MG63 (cell line): ENCODE measurements at regions not wholly inside any gene's neighbourhood (a gene's known extent, or its start where the extent isn't known, plus 50 kb on each side); places are given as distances from the start of the nearest gene placed in this dataset.
"Not testable (repeated sequence)": the region's sequence is repeated elsewhere in the genome, so short reads cannot be mapped to it uniquely, and the experiment has no call there.

Experiments used
- DNase-seq: peaks from one replicate; pipeline ENCODE4 v3.0.0-alpha.2; 2020
- H3K27me3 ChIP-seq: fragments of 250-450 bp; sonication (Bioruptor Pico); 2 replicates; pipeline ENCODE4 v1.5.1; 2020; ENCODE audit warnings: mild to moderate bottlenecking, moderate library complexity
- H3K36me3 ChIP-seq: fragments of 250-450 bp; sonication (Bioruptor Pico); 2 replicates; pipeline ENCODE4 v1.5.1; 2020; ENCODE audit warnings: mild to moderate bottlenecking, moderate library complexity
- H3K4me3 ChIP-seq: fragments of 250-450 bp; sonication (Bioruptor Pico); 2 replicates; pipeline ENCODE4 v1.5.1; 2020; ENCODE audit warnings: mild to moderate bottlenecking, moderate library complexity
- H3K9me3 ChIP-seq: fragments of 250-450 bp; sonication (Bioruptor Pico); 2 replicates; pipeline ENCODE4 v1.5.1; 2020; ENCODE audit warnings: mild to moderate bottlenecking, moderate library complexity

GRCh38 chr15:56792211-56792610 is 58.9 kb upstream of the ZNF280D start:
- DNase-seq: no peak
- no peaks in the 10 kb centered on the region for H3K27me3 ChIP-seq
- no peak overlapping the region for H3K4me3 ChIP-seq
- H3K36me3 ChIP-seq: no peaks in the 10 kb centered on the region
- peaks cover 8% of the 10 kb centered on the region; the same call in 1 of the 2 replicates for H3K9me3 ChIP-seq

- not testable (repeated sequence) for DNase-seq, H3K36me3 ChIP-seq, H3K9me3 ChIP-seq
Observed at GRCh38 chr15:56791521-56791920, 58.2 kb upstream of the ZNF280D start.

DNA sequence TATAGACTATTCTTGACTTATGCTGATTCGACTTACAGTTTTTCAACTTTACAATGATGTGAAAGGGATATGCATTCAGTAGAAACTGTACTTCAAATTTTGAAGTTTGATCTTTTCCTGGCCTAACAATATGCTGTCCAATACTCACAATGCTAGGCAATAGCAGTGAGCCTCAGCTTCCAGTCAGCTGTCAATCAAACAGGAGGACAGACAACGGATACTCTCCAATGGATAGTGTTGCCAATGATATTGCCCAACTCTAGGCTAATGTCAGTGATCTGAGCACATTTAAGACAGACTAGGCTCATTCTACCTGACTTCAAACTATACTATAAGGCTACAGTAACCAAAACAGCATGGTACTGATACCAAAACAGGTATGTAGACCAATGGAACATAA is 55.0 kb upstream of the ZNF280D start:
- DNase-seq: no peak
- H3K36me3 ChIP-seq: no peaks in the 10 kb centered on the region
- H3K27me3 ChIP-seq: no peaks in the 10 kb centered on the region
- peaks cover 8% of the 10 kb centered on the region; the same call in 1 of the 2 replicates for H3K9me3 ChIP-seq
- H3K4me3 ChIP-seq: no peak overlapping the region

More at GRCh38 chr15:56791521-56791920, 58.2 kb upstream of the ZNF280D start:
- H3K27me3 ChIP-seq, H3K4me3 ChIP-seq: not testable (repeated sequence)

DNA sequence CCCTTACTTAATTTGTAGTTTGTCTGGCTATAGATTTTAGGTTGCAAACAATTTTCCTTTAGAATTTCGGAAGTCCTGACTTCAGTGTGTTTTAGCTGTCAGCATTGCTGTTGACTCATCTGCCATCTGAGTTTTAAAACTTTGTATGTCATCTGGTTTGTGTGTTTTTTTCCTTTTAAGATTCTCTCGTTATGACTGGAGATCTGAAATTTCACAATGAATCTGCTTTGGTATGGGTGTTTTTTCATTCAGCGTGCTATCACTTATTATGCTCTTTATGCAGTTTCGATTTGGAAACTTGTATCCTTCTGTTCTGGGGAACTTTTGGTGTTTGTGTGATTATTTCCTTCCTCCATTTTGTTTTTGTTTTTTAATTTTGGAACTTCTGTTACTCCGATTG is 53.7 kb upstream of the ZNF280D start:
- Histone ChIP-seq H3K27me3 (no peaks in the 10 kb centered on the region), H3K36me3 (no peaks in the 10 kb centered on the region), H3K4me3 (no peak overlapping the region), H3K9me3 (peaks cover 4% of the 10 kb centered on the region; the same call in 1 of the 2 replicates)
- no peak for DNase-seq

GRCh38 chr15:56783857-56784661 is 50.8 kb upstream of the ZNF280D start:
- DNase-seq: no peak
- no peak overlapping the region for H3K4me3 ChIP-seq
- H3K9me3 ChIP-seq: no peaks in the 10 kb centered on the region
- no peaks in the 10 kb centered on the region for H3K27me3 ChIP-seq
- H3K36me3 ChIP-seq: no peaks in the 10 kb centered on the region

DNA sequence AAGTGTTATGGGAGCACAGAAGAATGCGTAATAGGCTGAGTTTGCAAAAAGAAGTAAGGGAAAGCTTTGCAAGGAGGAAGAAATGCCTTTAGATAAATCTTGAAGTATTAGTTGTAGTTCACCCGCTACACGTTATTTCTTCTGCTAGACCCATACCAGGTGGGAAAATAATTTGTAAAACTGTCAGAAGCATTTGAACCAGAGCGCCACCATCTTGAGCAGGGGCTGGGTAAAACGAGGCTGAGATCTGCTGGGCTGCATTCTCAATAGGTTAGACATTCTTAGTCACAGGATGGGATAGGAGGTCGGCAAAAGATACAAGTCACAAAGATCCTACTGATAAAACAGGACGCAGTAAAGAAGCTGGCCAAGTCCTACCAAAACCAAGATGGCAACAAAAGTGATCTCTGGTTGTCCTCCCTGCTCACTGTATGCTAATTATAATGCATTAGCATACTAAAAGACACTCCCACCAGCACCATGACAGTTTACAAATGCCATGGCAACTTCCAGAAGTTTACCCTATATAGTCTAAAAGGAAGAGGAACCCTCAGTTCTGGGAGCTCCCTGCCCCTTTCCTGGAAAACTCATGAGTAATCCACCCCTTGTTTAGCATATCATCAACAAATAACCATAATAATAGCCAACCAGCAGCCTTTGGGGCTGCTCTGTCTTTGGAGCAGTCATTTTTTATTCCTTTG is 50.0 kb upstream of the ZNF280D start:
- Histone ChIP-seq H3K4me3 (no peak overlapping the region), H3K36me3 (no peaks in the 10 kb centered on the region)

More for the DNA sequence above, 50.0 kb upstream of the ZNF280D start:
- Histone ChIP-seq H3K27me3 (no peaks in the 10 kb centered on the region), H3K9me3 (no peaks in the 10 kb centered on the region)
- DNase-seq: no peak
